ENCODE measurements at regions not wholly inside any gene's neighbourhood (a gene's known extent, or its start where the extent isn't known, plus 50 kb on each side); places are given as distances from the start of the nearest gene placed in this dataset.

DNA sequence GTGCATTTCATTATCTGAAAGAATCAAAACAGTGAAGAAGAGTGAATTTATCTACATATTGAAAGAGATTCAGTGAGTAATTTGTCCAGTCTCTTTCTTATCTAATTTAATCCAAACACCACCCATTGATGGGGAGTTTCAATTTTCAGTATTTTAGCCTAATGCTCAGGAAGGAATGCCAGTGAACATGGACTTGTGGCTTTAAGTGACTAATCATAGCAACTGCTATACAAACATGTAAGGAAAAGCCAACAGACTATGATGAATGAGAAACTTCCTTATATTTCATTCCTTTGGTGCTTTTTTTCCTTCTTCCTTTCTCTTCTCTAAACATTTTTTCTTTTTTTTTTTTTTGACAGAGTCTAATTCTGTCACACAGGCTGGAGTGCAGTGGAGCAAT is 885.8 kb downstream of the KCNJ2 start:
- TF ChIP-seq POLR2AphosphoS5 (IDR thresholded peaks at IDR 0.05), result no peak
- TF ChIP-seq CTCF (IDR thresholded peaks at IDR 0.05), result no peak
- TF ChIP-seq EP300 (IDR thresholded peaks at IDR 0.05), result no peak
- no peak for TF ChIP-seq POLR2A (IDR thresholded peaks at IDR 0.05; ENCODE audit: low read depth)
- no peak overlapping the region for H3K27ac ChIP-seq (replicated peaks in 1 of 4)

DNA sequence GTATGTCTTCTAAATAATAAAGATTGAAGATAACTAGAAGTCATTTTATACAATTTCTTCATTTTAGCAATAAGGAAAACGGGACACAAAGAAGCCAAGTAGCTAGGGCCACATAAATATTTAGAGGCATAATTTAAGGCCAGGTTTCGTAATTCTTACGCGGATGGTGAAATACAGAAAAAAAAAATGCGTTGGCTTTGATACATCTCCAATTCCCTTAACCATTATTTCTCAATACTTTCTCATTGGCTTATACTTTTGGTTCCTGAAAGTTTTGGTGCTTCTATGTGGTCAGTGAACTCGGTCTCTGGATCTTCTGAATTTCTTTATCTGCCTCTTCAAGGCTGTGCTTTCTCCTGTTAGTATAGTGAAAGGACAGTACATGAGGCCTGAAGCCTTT is 888.1 kb downstream of the KCNJ2 start:
- TF ChIP-seq POLR2AphosphoS5 (IDR thresholded peaks at IDR 0.05) (no peak), CTCF (IDR thresholded peaks at IDR 0.05) (no peak), POLR2A (IDR thresholded peaks at IDR 0.05; ENCODE audit: low read depth) (no peak), EP300 (IDR thresholded peaks at IDR 0.05) (no peak)
- H3K4me1 ChIP-seq, result no peaks in the 10 kb centered on the region
- H3K27ac ChIP-seq (replicated peaks in 1 of 4), result no peak overlapping the region
- no peaks in the 10 kb centered on the region for H3K36me3 ChIP-seq
- H3K4me3 ChIP-seq, result no peak overlapping the region
- intact Hi-C loops (cut with DNase I), result no loop called here
- WGBS, result 81% methylated on average over 6 of the region's 6 CpGs
- DNase-seq (ENCODE audit: extremely low spot score), result no peak
- no peaks in the 10 kb centered on the region for H3K27me3 ChIP-seq
- no peaks in the 10 kb centered on the region for H3K9me3 ChIP-seq

More for the DNA sequence above, 885.8 kb downstream of the KCNJ2 start:
- Histone ChIP-seq H3K36me3 (no peaks in the 10 kb centered on the region), H3K4me3 (no peak overlapping the region), H3K27me3 (no peaks in the 10 kb centered on the region), H3K4me1 (no peaks in the 10 kb centered on the region), H3K9me3 (no peaks in the 10 kb centered on the region)
- intact Hi-C loops (cut with DNase I), result no loop called here
- no peak for DNase-seq (ENCODE audit: extremely low spot score)

- Histone ChIP-seq H3K4me3 (no peak overlapping the region), H3K9me3 (no peaks in the 10 kb centered on the region), H3K27me3 (no peaks in the 10 kb centered on the region), H3K36me3 (no peaks in the 10 kb centered on the region), H3K4me1 (no peaks in the 10 kb centered on the region), H3K27ac (replicated peaks in 1 of 4) (no peak overlapping the region)
- DNase-seq (ENCODE audit: extremely low spot score), result no peak
- TF ChIP-seq EP300 (IDR thresholded peaks at IDR 0.05) (no peak), CTCF (IDR thresholded peaks at IDR 0.05) (no peak), POLR2AphosphoS5 (IDR thresholded peaks at IDR 0.05) (no peak), POLR2A (IDR thresholded peaks at IDR 0.05; ENCODE audit: low read depth) (no peak)
- intact Hi-C loops (cut with DNase I), result no loop called here
- 85% methylated on average over 5 of the region's 5 CpGs for WGBS
These were observed 888.6 kb downstream of the KCNJ2 start for GRCh38 chr17:71057938-71058337.

DNA sequence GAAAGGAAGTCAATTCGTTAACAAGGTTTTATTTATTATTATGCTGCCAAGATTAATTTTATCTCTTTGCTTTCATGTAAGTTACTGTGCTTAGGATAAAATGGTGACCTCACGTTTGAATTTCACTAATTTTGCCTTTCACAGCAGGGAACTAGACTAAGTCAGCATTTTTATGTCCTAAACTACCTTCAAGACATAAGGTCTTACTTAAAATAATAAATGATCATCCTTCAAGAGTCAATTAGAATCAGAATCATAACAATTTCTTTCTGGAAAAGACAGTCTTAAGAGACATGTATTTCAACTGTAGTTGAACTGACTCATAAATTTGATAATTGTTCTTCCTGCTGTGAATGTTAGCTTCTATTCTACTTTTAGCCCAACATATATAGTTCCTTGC is 893.8 kb downstream of the KCNJ2 start:
- no peaks in the 10 kb centered on the region for H3K4me1 ChIP-seq
- H3K36me3 ChIP-seq, result no peaks in the 10 kb centered on the region
- H3K4me3 ChIP-seq, result no peak overlapping the region
- 56% methylated on average over 2 of the region's 2 CpGs for WGBS
- no peaks in the 10 kb centered on the region for H3K9me3 ChIP-seq
- intact Hi-C loops (cut with DNase I), result no loop called here
- DNase-seq (ENCODE audit: extremely low spot score), result no peak
- no peak overlapping the region for H3K27ac ChIP-seq (replicated peaks in 1 of 4)
- no peaks in the 10 kb centered on the region for H3K27me3 ChIP-seq
- TF ChIP-seq EP300 (IDR thresholded peaks at IDR 0.05) (no peak), POLR2A (IDR thresholded peaks at IDR 0.05; ENCODE audit: low read depth) (no peak), CTCF (IDR thresholded peaks at IDR 0.05) (no peak), POLR2AphosphoS5 (IDR thresholded peaks at IDR 0.05) (no peak)

- intact Hi-C loops (cut with DNase I), result no loop called here
- TF ChIP-seq POLR2A (IDR thresholded peaks at IDR 0.05; ENCODE audit: low read depth) (no peak), EP300 (IDR thresholded peaks at IDR 0.05) (no peak), POLR2AphosphoS5 (IDR thresholded peaks at IDR 0.05) (no peak), CTCF (IDR thresholded peaks at IDR 0.05) (no peak)
- no peaks in the 10 kb centered on the region for H3K4me1 ChIP-seq
- no peak overlapping the region for H3K4me3 ChIP-seq
- no peaks in the 10 kb centered on the region for H3K36me3 ChIP-seq
- no peak overlapping the region for H3K27ac ChIP-seq (replicated peaks in 1 of 4)
- H3K9me3 ChIP-seq, result no peaks in the 10 kb centered on the region
- WGBS, result 75% methylated on average over 3 of the region's 3 CpGs
- H3K27me3 ChIP-seq, result no peaks in the 10 kb centered on the region
- DNase-seq (ENCODE audit: extremely low spot score), result no peak
These were observed 894.2 kb downstream of the KCNJ2 start for GRCh38 chr17:71063559-71063958.
